GM18498 (cell line): ENCODE measurements at regions not wholly inside any gene's neighbourhood (a gene's known extent, or its start where the extent isn't known, plus 50 kb on each side); places are given as distances from the start of the nearest gene placed in this dataset.
"Not testable (repeated sequence)": the region's sequence is repeated elsewhere in the genome, so short reads cannot be mapped to it uniquely, and the experiment has no call there.

Experiments
- ATAC-seq: cut with Tn5 transposase; IDR thresholded peaks from one replicate; pipeline ENCODE4 v1.9.1; 2021; ENCODE audit warnings: mild to moderate bottlenecking, moderate library complexity; ENCODE audit not compliant: unreplicated experiment

GRCh38 chr17:77332034-77332971 is 191.5 kb downstream of the SEC14L1 start:
- no peak for ATAC-seq

DNA sequence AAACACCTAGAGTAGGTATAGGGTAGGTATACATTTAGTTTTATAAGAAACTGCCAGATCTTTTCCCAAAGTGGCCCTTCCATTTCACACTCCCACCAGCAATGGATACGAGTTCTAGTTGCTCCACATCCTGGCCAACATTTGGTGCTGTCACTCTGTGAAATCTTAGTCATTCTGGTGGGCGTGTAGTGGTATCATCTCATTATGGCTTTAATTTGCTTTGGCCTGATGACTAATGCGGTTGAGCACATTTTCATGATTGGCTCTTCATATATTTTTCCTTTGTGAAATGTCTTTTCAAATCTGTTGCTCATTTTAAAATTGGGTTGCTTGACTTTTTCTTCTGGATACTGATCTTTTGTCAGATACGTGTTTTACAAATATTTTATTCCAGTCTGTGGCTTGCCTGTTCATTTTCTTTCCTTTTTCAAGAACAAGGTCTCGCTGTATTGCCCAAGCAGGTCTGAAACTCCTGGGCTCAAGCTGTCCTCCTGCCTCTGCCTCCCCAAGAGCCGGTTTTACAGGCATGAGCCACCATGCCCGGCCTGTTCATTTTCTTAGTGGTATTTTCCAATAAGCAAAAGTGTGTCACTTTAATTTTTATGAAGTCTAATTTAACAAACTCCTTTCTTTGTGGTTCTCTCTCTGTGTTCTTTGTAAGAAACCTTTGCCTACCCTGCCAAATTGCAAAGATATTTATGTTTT is 192.4 kb downstream of the SEC14L1 start:
- ATAC-seq, result no peak

DNA sequence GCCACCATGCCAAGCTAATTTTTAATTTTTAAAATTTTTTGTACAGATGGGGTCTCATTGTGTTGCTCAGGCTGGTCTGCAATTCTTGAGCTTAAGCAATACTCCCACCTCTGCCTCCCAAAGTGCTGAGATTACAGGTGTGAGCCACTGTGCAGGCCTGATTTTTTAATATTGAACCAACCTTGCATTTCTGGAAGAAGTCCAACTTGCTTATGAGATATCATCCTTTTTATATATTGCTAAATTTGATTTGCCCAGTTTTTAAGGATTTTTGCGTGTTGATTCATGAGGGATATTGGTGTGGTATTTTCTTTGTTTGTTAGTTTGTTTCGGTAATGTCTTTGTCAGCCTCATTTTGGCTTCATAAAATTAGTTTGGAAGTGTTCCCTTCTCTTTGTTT is 196.4 kb downstream of the SEC14L1 start:
- no peak for ATAC-seq

GRCh38 chr17:77341069-77341541 is 200.3 kb downstream of the SEC14L1 start:
- ATAC-seq, result no peak

- ATAC-seq, result not testable (repeated sequence)
Measured at GRCh38 chr17:77342656-77342990, 201.9 kb downstream of the SEC14L1 start.

- no peak for ATAC-seq
Measured at GRCh38 chr17:77343031-77343800, 202.4 kb downstream of the SEC14L1 start.

DNA sequence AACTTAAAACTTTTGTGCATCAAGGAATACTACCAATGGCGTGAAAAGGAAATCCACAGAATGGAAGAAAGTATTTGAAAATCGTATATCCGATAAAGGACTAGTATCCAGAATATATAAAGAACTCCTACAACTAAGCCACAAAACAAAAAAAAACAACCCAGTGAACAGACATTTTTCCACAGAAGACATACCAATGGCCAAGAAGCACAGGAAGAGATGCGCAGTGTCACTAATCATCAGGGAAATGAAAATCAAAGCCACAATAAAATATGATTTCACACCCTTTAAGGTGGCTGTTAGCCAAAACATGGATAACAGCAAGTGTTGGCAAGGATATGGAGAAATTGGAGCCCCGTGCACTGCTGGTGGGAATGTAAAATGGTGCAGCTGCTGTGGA is 203.3 kb downstream of the SEC14L1 start:
- ATAC-seq, result no peak

DNA sequence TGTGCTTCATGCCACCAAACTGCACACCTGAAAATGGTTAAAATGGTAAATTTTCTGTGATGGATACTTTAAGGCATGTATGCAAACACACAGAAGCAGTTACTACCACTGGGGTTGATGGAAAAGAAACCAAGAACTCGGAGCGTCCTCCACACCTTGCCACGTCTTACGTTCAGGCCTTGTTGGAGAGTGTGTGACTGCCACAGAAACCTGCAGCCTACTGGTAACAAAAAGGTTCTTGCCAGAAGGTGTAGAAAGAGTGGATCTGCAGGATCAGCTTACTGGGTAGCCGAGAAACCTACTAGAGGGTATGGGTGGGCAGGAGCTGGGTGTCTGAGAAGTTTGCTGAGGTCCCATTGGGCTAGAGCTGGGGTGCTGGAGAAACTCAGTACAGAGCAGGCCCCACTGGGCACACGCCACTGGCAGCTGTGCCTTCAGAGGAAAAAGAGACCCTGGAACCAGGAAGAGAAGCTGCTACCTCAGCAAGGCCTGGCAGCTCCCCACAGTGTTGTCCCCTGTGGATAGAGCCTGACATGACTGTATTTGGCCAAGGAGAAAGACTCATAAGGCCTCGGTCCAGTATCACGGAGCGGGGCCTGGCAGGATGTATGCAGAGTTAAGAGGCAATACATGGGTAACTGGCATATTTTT is 204.6 kb downstream of the SEC14L1 start:
- ATAC-seq, result no peak

- no peak for ATAC-seq
Measured at GRCh38 chr17:77346765-77347164, 206.0 kb downstream of the SEC14L1 start.

GRCh38 chr17:77347544-77347943 is 206.8 kb downstream of the SEC14L1 start:
- no peak for ATAC-seq

GRCh38 chr17:77349976-77350830 is 209.4 kb downstream of the SEC14L1 start:
- no peak for ATAC-seq

DNA sequence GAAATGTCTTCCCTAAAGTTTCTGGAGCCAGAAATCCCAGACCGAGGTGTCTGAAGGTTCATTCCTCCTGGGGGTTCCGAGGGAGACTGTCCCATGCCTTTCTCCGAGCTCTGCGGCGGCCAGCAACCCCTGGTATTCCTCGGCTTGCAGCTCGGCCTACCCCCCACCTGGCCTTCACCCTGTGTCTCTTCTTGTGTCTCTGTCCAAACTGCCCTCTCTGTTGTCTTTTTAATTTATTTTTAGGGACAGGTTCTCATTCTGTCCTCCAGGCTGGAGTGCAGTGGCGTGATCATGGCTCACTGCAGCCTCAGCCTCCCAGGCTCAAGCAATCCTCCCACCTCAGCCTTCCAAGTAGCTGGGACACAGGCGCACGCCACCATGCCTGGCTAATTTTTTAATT is 211.7 kb downstream of the SEC14L1 start:
- ATAC-seq, result no peak

DNA sequence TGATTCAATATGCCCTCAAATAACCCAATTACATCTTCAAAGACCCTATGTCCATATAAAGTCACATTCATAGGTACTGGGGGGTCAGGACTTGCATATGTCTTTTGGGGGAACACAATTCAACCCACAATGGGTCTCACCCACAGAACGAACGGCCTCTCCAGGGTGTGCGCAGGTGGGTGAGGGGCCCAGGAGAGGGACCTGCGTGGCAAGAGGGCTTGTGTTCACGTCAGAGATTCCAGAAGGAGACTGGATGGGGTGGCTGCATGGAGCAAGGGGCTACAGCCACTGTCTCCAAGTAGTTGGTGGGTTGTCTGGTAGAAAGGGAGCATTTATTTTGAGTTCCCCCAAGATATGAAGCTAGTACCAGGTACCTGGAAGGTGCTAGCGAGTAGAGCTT is 212.2 kb downstream of the SEC14L1 start:
- no peak for ATAC-seq

GRCh38 chr17:77353684-77354419 is 213.1 kb downstream of the SEC14L1 start:
- ATAC-seq, result no peak

- no peak for ATAC-seq
Measured at GRCh38 chr17:77354420-77354669, 213.6 kb downstream of the SEC14L1 start.

DNA sequence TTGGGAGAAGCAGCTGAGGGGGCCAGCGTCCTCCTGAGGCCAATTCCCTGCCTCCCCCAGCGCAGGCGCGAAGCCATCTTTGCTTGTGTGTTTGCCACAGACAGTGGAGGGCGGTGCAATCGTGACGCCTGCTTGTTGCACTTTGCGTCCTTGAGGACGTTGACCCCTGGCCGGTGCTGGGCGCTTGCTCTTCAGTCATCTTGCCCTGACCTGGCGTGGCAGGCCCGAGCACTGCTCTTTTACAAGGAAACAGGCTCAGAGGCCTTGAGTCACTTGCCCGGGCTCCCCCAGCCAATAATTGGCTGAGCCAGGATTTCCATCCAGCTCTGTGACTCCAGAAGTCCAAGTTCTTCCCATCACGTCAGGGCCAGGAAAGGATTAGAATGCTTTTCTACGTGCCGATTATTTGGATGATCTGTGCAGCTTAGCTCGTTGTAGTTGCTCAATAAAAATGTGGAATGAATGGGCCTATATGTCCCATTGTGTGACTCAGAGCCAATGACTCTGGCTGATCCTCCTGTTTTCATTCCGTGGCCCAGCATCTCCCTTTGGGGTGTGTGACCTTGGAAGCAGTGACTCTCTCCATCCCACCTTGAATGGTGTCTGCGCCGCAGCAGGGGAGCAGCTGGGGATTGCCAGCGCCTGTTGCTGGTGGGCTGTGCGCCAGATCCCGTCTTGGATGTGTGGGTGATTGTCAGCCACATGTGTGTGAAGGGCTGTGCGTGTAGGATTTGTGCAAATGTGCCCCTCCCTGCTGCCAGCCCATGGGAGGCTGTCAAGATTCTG is 214.1 kb downstream of the SEC14L1 start:
- no peak for ATAC-seq

GRCh38 chr17:77356109-77356689 is 215.4 kb downstream of the SEC14L1 start:
- ATAC-seq, result no peak

DNA sequence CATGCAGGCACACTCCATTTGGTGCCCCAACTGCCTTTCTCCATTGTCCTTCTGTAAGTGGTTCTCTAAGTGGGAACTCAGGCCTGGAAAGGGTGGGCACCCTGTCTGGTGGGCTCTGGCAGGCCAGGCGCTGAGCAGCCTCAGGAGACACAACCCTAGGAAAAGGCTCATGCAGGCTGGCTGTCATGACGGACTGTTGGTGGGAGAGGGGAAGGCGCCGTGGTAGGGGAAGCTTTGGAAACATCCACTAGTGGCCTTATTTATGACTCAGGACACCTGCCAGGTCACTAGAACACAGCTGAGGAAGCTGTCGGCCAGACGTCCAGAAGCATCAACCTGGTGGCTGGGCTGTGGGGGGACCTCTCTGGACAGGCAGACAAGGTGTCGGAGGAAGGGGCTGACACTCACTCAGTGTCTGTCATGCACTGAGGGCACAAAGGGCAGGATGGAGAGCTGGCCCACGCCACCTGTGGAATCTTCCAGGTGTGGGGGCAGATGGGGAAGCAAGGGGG is 216.0 kb downstream of the SEC14L1 start:
- no peak for ATAC-seq
